Iris pigment epithelial cell (primary cell): ENCODE measurements at regions not wholly inside any gene's neighbourhood (a gene's known extent, or its start where the extent isn't known, plus 50 kb on each side); places are given as distances from the start of the nearest gene placed in this dataset.
"Not testable (repeated sequence)": the region's sequence is repeated elsewhere in the genome, so short reads cannot be mapped to it uniquely, and the experiment has no call there.

Experiments
- DNase-seq: peaks from one replicate; pipeline ENCODE4 v3.0.0-alpha.2; 2011; ENCODE audit warnings: low read depth

DNA sequence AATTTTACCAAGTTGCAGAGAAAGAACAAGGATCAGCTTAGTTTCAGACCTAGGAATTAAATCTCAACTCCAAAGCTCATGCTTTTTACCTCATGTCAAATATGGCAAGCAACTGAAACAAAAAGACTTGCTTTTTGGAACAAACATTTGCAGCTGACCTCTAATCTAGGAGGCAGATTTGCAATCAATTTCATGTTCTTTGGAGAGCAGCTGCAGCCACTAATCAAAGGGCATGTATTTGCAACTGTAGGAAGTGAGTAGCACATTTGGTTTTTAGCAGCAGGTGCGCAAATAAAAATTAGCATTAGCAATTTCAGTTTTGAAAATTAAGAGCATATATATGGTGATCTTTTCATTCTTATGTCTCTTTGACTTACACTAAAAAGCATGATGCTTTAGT, 459.3 kb upstream of the SLC10A2 start:
- DNase-seq: no peak

DNA sequence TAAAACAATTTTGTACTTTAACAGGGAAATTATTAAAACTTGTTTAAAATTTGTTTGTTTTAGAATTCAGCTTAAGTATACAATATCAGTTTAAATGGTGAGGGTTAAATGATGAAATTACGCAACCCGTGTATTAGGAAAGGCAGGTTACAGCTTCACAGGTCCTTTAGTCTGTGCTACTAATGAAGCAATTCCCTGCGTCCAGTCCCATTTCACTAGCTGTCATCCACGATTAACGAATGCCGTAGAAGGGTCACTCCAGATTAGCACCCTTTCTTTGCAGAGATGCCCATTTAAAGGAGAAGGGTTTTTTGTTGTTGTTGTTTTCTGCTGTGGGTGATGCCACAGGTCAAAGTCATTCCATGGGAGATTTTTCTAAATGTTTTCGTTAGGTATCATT, 457.6 kb upstream of the SLC10A2 start:
- DNase-seq: no peak

DNA sequence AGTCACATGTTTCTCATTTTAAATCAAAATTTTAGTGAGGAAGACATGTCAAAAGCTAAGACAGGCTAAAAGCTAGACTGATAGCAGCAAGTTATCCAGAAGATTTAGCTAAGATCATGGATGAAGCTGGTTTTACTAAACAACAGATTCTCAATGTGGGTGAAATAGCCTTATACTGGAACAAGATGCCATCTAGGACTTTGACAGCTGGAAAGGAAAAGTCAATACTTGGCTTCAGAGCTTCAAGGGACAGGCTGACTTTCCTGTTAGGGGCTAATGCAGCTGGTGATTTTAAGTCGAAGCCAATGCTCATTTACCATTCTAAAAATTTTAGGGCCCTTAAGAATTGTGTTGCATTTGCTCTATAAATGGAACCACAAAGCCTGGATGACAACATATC, 455.3 kb upstream of the SLC10A2 start:
- DNase-seq: no peak

DNA sequence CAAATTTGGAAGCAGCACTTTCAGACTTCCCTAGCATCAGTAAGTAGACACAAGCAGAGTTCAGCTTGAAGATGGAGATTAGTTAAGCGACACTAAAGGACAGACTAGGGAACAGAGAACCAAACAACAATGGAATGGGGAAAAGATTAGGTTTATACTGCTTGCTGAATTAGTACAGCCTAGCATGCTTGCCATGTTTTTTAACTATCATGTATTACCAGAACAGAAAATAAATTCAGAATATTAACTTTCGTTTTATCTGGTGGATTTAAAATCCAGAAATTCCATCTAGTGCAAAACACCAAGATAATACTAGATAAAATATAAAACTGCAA, 451.5 kb upstream of the SLC10A2 start:
- no peak for DNase-seq

DNA sequence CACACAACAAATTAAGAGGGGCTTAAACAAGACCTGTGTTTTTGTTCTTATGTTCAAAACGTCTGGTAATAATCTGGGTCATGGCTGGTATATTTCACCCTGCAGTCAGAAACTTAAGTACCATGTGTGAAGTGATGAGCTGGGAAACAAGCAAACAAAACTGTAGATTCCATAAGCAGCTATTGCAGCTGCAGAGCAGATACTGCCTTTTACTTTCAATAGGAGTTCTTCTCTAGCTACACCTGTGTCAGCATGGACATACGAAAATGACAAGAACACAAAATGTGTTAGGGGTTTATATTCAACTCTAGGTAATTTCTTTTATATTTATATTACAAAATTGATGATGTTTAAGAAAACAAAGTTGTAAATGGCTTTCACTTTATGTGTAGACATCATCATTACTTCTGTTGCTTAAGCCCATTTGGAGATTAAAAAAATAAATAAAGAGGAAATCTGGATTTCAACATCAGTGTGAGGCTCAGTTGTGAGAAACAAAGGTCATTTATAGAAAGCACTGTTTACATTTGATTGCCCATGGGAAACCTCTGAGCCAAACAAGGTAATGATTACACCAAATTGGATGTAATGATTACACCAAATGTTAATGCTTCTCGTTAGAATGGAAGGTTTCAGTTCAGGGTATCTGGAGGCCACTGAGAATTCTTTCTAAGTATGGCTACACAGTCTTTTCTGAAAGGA, 451.0 kb upstream of the SLC10A2 start:
- DNase-seq: no peak

DNA sequence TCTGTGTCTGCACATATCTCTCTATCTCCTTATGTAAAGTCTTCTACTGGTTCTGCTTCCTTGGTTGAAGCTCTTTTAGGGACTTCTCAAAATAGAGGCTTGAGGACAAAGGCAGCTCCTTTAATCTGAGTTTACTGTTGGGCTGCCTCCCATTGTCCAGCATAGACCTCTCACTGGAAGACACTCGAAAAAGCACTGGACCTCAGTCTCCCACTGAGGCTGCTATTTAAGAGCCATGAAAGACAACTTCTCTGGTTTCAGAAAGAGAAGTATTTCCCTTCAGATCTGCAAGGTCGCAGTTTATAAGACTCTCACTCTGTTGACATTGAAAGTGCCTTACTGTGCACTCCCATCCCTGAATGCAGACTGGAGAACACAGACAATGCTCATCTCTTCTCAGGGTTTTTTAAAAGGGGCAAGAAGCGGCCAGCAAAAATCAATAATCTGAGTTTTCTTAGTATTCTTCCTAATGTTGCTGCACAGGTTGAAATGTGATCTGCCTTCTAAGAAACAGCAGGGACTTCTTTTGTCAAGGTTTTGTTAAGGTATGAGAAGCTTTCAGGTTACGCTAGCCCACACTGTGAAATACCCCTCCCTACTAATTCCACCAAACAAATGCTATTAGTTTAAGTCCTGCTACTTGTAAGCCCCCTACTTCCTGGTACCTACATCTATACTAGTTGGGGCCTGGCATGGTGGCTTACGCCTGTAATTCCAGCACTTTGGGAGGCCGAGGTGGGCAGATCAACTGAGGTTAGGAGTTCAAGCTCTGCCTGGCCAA, 450.0 kb upstream of the SLC10A2 start:
- no peak for DNase-seq

DNA sequence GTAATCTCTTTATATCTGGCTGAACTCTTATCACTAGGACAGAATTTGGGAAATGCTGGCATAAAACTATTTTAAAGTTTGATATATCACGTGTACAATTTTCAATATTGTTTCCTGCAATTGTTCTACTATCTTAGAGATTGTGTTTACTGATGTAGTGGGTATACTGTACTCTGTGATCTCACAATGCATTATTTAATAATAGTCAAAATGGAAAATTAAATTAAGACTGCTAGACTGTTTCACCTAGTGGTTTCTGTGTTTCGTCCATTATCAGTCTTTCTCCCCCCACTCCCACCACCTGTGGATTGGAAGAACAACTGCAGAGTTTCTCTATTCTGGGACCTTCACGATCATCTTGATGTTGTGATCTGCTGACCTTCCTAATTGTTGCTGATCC, 449.2 kb upstream of the SLC10A2 start:
- no peak for DNase-seq

DNA sequence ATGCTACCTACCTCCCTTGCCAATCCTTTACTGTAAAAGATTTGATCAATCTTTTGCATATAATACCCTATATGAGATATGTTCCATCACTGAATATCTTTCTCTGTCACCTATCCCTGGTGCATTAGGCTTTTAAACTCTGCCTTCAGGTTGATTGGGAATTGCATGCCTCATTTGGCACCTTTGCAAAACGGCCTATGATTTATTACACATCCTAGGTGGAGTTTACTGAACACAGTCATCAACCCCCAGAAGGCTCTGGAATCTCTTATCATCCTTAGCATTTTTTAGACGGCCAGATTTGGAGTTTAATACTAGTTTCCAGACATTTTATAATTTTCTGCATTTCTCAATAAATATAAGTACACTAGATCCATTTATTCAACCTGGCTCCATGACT, 448.4 kb upstream of the SLC10A2 start:
- DNase-seq: no peak

DNA sequence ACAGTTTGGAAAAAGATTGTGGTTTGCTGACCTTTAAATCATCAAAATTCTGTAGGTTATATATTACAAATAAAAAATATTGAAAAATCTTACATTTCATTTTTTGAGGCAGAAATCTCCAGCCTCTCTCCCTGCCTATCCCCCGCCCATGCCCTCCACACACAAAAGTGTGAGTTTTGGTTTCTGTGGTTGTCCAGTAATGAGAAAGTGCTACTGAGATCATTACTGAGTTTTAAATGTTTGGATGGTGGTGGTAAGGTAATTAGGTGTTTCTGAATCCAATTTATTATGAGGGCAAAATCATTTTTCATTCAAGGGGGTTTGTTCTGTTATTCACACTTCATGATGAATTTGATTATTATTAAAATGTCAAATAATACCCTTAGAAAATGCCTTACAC, 448.0 kb upstream of the SLC10A2 start:
- DNase-seq: no peak

DNA sequence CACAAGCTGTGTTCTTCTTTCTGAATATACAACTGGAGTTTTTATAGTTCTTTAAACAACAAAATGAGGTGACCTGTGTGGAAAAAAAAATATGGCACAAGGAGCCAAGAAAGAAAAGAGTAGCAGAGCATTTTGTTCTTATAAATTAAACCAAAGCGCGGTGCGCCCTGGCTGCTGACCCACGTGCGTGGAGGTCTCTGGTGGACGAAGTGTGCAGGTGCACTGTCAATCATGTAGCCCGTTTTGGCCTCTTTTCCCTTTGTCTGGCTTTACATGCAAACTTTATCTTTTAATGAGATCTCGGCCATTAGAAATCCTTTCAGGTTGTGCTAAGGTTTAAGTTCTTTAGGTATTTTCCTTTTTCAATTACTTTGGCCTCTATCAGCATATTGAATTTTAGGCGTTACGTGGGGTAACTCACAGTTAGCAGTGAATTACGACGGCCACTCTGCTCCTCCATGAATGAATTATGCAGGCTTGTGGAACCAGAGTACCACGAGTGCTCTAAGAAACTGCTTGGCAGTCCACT, 443.9 kb upstream of the SLC10A2 start:
- no peak for DNase-seq

GRCh38 chr13:103497404-103497803, 431.2 kb upstream of the SLC10A2 start:
- DNase-seq: no peak

DNA sequence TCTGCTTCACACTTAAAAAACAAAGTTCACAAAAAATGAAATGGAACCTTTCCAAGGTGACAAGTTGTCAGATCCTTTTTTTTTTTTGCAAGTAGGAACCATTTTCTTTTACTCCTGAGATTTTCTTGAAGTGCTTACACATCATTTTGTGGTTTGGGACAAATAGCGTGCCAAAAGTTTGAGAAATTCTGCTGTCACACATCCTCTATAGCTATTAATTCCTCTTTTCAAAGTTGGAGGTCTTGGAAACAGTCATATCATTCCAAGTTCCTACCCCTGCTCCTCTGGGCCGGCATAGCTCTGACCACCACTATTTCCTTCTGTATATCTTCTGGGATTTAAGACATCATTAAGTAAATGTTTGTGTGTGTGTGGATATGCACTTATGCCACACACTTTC, 421.6 kb upstream of the SLC10A2 start:
- no peak for DNase-seq

DNA sequence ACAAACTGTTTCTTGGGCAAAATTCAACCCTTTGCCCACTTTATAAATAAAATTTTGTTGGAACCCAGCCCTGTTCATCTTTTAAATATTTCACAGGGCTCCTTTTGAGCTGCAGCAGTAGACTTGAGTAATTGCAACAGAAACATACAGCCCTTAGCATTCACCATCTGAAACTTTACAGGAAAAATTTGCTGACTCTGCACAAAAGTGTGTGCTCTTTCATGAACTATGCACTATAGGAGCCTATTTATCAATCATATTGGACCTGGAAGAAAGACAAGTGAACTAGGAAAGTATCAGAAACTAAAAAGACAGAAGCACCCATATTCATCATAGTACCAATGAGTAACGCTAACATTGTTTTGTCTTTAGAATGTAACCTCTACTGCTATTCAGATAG, 406.9 kb upstream of the SLC10A2 start:
- no peak for DNase-seq

GRCh38 chr13:103471896-103472295, 405.7 kb upstream of the SLC10A2 start:
- DNase-seq: no peak

DNA sequence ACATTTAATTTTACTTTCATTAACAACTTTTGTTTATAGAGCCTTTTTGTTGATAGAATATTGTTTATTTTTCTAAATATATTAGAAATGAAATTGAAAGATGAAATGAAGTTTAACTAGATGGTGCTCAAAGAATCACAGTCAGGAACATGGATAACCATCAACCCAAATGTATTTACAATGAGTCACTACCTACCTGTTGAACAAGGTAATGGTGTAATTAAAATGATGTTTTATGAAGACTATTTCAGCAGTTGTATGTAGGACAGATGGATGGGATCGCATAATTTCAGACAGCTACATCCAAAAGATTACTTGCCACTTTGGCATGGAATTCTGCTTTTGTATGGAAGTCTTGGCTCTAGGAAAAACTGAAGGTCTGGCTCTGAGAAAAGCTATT, 403.6 kb upstream of the SLC10A2 start:
- DNase-seq: no peak

- no peak for DNase-seq
Measured at GRCh38 chr13:103466761-103467160, 400.5 kb upstream of the SLC10A2 start.

DNA sequence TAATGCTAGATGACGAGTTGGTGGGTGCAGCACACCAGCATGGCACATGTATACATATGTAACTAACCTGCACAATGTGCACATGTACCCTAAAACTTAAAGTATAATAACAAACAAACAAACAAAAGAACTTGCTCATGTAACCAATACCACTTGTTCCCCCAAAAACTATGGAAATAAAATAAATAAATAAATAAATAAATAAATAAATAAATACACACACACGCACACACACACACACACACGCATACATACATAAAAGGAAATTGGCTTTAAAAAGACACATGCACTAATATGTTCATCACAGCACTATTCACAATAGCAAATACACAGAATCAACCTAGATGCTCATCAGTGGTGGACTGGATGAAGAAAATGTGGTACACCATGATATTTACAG, 394.0 kb upstream of the SLC10A2 start:
- not testable (repeated sequence) for DNase-seq

DNA sequence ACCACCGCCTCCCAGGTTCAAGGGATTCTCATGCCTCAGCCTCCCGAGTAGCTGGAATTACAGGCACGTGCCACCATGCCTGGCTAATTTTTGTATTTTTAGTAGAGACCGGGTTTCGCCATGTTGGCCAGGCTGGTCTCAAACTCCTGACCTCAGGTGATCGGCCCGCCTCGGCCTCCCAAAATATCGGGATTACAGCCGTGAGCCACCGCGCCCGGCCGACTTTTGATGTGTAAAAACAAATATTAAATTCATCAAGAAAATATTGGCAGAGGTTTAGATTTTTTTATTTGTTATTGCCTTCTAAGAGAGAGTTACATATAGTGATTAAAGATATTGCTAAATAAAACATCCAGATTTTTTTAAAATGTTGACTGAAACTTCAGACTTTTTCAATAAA, 390.8 kb upstream of the SLC10A2 start:
- not testable (repeated sequence) for DNase-seq

DNA sequence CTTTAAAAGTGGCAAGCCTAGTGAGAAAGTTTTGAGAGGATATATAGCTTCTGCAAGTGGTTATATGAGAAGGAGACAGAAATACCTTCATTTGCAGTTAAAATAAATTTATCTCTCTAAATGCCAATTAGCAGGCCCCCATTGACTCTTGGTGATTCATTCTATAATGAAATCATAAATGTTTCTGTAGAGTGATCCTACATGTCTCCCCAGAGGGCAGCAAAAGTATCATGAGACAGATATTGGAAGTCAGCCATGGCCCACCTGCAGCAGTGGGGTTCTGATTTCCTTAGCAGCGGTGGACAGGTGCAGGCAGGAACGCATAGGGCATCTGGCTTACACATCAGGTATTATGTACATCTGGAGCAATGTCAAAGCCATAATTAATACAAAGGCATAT, 385.4 kb upstream of the SLC10A2 start:
- no peak for DNase-seq

DNA sequence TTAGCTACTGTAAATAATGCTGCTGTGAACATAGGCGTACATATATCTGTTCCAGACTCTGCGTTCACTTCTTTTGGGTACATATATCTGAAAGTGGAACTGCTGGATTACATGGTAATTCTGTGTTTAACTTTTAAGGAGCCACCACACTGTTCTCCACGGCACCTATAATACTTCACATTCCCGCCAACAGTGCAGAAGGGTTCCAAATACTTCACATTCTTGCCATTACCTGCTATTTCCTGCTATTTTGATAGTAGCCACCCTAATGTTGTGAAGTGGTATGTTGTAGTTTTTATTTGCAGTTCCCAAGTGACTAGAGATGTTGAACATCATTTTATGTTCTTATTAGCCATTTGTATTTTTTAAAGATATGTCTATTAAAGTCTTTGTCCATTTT, 377.4 kb upstream of the SLC10A2 start:
- no peak for DNase-seq

- DNase-seq: no peak
Measured at GRCh38 chr13:103437651-103438050, 371.4 kb upstream of the SLC10A2 start.

GRCh38 chr13:103436057-103436654, 369.9 kb upstream of the SLC10A2 start:
- no peak for DNase-seq

DNA sequence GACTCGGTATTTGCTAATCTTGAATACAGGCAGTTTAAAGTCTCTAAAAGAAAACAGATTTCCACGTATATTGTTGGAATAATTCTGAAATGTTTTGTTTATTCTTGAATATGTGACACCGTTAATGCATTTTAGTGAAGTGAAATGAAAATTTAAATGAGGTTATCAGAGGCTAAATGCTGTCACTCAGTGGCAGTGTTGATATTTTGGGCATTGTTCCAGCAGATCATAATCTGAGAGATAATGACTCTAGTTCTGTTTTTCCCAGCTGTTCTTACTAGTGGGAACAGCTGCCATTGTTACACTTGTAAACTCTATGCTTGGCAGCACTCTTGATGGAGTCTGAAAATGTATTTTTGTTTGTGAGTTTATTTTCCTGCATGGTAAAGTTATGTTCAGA, 365.6 kb upstream of the SLC10A2 start:
- DNase-seq: no peak
